Endothelial cell of umbilical vein (primary cell): ENCODE measurements at regions not wholly inside any gene's neighbourhood (a gene's known extent, or its start where the extent isn't known, plus 50 kb on each side); places are given as distances from the start of the nearest gene placed in this dataset.

Experiments used
- BruUV-seq: library from RNA; stranded (reverse); fragments of 400-500 nt; replicated peaks from 2 replicates; lab custom pipeline; 2021; lab: Mats Ljungman, UMichigan
- CTCF ChIA-PET: fragments of 300-600, 350-600 bp; sonication (Branson Sonifier 250); formaldehyde crosslinking; loops from one replicate; lab custom pipeline; 2021; ENCODE audit warnings: antibody characterized with exemption, inconsistent platforms; lab: Charles Lee
- POLR2A ChIA-PET: fragments of 300-600, 350-600 bp; sonication (Branson Sonifier 250); formaldehyde crosslinking; loops from one replicate; lab custom pipeline; 2021; ENCODE audit warnings: antibody characterized with exemption, inconsistent platforms; lab: Charles Lee
- DNase-seq: peaks from one replicate; pipeline ENCODE4 v3.0.0-alpha.2; 2011; ENCODE audit warnings: low read depth, low spot score
- FAIRE-seq: peaks from 2 replicates; lab custom pipeline; 2011; peaks lifted over from hg19 to GRCh38; lab: Jason Lieb, UNC
- H2AFZ ChIP-seq: 2 replicates; pipeline ENCODE4 v1.6.0; 2012; ENCODE audit warnings: low read depth, low read length, control low read depth, inconsistent platforms
- H3K27ac ChIP-seq: 2 replicates; pipeline ENCODE4 v1.5.1; 2011; ENCODE audit warnings: low read depth, mild to moderate bottlenecking, control low read depth, low read length, moderate library complexity; ENCODE audit not compliant: insufficient read depth
- H3K27me3 ChIP-seq, 2 experiments: 2 replicates each; pipeline versions ENCODE4 v1.6.0 to v1.6.1; 2011; ENCODE audit warnings: low read length in 2 of 2, mixed read lengths in 1 of 2; ENCODE audit not compliant: control insufficient read depth in 2 of 2, insufficient read depth in 2 of 2
- H3K36me3 ChIP-seq, 2 experiments: 2 replicates in 1 of 2; 3 replicates in 1 of 2; pipeline ENCODE4 v1.5.1; 2011; ENCODE audit warnings: low read length in 2 of 2, mild to moderate bottlenecking in 1 of 2, moderate library complexity in 1 of 2; ENCODE audit not compliant: control insufficient read depth in 2 of 2, insufficient read depth in 2 of 2; ENCODE audit errors: extremely low read depth in 1 of 2
- H3K4me1 ChIP-seq: 3 replicates; pipeline ENCODE4 v1.5.1; 2011; ENCODE audit warnings: mild to moderate bottlenecking, low read length; ENCODE audit not compliant: control insufficient read depth, insufficient read depth; ENCODE audit errors: extremely low read depth
- H3K4me2 ChIP-seq: 2 replicates; pipeline ENCODE4 v1.6.1; 2011; ENCODE audit warnings: low read length, control low read depth, mixed read lengths; ENCODE audit not compliant: insufficient read depth
- H3K4me3 ChIP-seq, 3 experiments: fragments of 200-600 bp in 1 of 3; sonication (generic), shearing (Covaris generic) in 1 of 3; replicated peaks in 1 of 3; 2 replicates each; pipeline ENCODE4 v1.5.1; 2011 to 2016; ENCODE audit warnings: control low read depth in 3 of 3, low read length in 3 of 3, mild to moderate bottlenecking in 2 of 3, inconsistent platforms in 1 of 3, low read depth in 1 of 3, moderate library complexity in 1 of 3; ENCODE audit not compliant: insufficient read depth in 1 of 3
- H3K79me2 ChIP-seq: 2 replicates; pipeline ENCODE4 v1.6.0; 2012; ENCODE audit warnings: low read length, inconsistent platforms; ENCODE audit not compliant: control insufficient read depth, insufficient read depth
- H3K9ac ChIP-seq: replicated peaks from 2 replicates; pipeline ENCODE3; 2011; ENCODE audit warnings: low read length, control low read depth; ENCODE audit not compliant: insufficient read depth; ENCODE audit errors: extremely low read depth
- H3K9me1 ChIP-seq: replicated peaks from 3 replicates; pipeline ENCODE4 v1.6.0; 2011; ENCODE audit warnings: mild to moderate bottlenecking, low read length; ENCODE audit not compliant: control insufficient read depth, insufficient read depth; ENCODE audit errors: extremely low read depth
- H3K9me3 ChIP-seq: replicated peaks from 2 replicates; pipeline ENCODE4 v1.5.1; 2012; ENCODE audit warnings: low read length, inconsistent platforms; ENCODE audit not compliant: control insufficient read depth, insufficient read depth
- H4K20me1 ChIP-seq: replicated peaks from 2 replicates; pipeline ENCODE3; 2011; ENCODE audit warnings: mild to moderate bottlenecking, low read length; ENCODE audit not compliant: control insufficient read depth, insufficient read depth; ENCODE audit errors: extremely low read depth
- CTCF ChIP-seq, 2 donors: IDR thresholded peaks; 1 replicate in 1 of 2; 2 replicates in 1 of 2; pipeline ENCODE4 v1.5.1; 2011; ENCODE audit warnings: low read length in 2 of 2, mild to moderate bottlenecking in 2 of 2, moderate library complexity in 2 of 2, control low read depth in 1 of 2, inconsistent platforms in 1 of 2, low read depth in 1 of 2; ENCODE audit not compliant: insufficient read depth in 1 of 2; ENCODE audit errors: extremely low read depth in 1 of 2
- EZH2 ChIP-seq: IDR thresholded peaks from 2 replicates; pipeline ENCODE4 v1.6.1; 2012; ENCODE audit warnings: borderline replicate concordance, low read depth, mild to moderate bottlenecking, moderate library complexity, low read length, inconsistent platforms; ENCODE audit not compliant: severe bottlenecking
- FOS ChIP-seq: IDR thresholded peaks from 2 replicates; pipeline ENCODE4 v1.6.1; 2011; ENCODE audit warnings: mild to moderate bottlenecking, low read length, moderate library complexity, borderline replicate concordance; ENCODE audit not compliant: insufficient read depth
- GATA2 ChIP-seq: IDR thresholded peaks from 2 replicates; pipeline ENCODE4 v1.7.0; 2011; ENCODE audit warnings: low read depth, mild to moderate bottlenecking, moderate library complexity, mixed read lengths, low read length; ENCODE audit not compliant: insufficient read length, insufficient read depth
- JUN ChIP-seq: IDR thresholded peaks from 2 replicates; pipeline ENCODE4 v1.6.1; 2011; ENCODE audit warnings: borderline replicate concordance, low read depth; ENCODE audit not compliant: insufficient read length, insufficient read depth
- MAX ChIP-seq: IDR thresholded peaks from 2 replicates; pipeline ENCODE4 v1.6.1; 2011; ENCODE audit not compliant: insufficient read depth, insufficient read length
- MYC ChIP-seq: IDR thresholded peaks from one replicate; pipeline ENCODE4 v1.6.1; 2011; ENCODE audit warnings: mild to moderate bottlenecking, low read depth, low read length
- POLR2A ChIP-seq: IDR thresholded peaks from 2 replicates; pipeline ENCODE4 v1.6.1; 2012; ENCODE audit warnings: low read depth, mild to moderate bottlenecking, control low read depth, low read length
- POLR2AphosphoS5 ChIP-seq: IDR thresholded peaks from 2 replicates; pipeline ENCODE4 v1.6.1; 2012; ENCODE audit warnings: low read depth, mild to moderate bottlenecking, control low read depth, low read length, moderate library complexity; ENCODE audit not compliant: insufficient read depth
- dilution Hi-C: fragments of 300-500 bp; cut with MboI; formaldehyde crosslinking; loops from one replicate; pipeline ENCODE4 v1.15.0; 2019; ENCODE audit warnings: low sequenced_read_pairs; ENCODE audit not compliant: extremely low pct_ligation_motif_present
- intact Hi-C: fragments of 100-400 bp; cut with micrococcal nuclease; formaldehyde crosslinking; loops from one replicate; pipeline ENCODE4 v1.10.0; 2022

- CTCF ChIA-PET = no interaction called here
Observed at GRCh38 chr5:153014194-153014593, 476.3 kb upstream of the GRIA1 start.

GRCh38 chr5:153018121-153018520 lies 472.3 kb upstream of the GRIA1 start:
- no peaks in the 10 kb centered on the region for H3K27me3 ChIP-seq
- no peak overlapping the region for H3K4me2 ChIP-seq
- H3K4me1 ChIP-seq = no peaks in the 10 kb centered on the region
- no peaks in the 10 kb centered on the region for H4K20me1 ChIP-seq
- no peaks in the 10 kb centered on the region for H3K9me1 ChIP-seq
- FAIRE-seq (no peak), DNase-seq (no peak)
- no peak overlapping the region for H3K4me3 ChIP-seq
- no peak for TF ChIP-seq MYC
- TF ChIP-seq POLR2AphosphoS5 = no peak
- no peak for TF ChIP-seq GATA2
- no peak for TF ChIP-seq EZH2
- no peak for TF ChIP-seq MAX
- no peak for TF ChIP-seq CTCF (IDR thresholded peaks at IDR 0.05; ENCODE audit: extremely low read depth in 1 of 2, insufficient read depth in 1 of 2, low read depth in 1 of 2, low read length in 2 of 2)
- no peak for TF ChIP-seq POLR2A
- no peak for TF ChIP-seq FOS
- TF ChIP-seq JUN = no peak
- CTCF ChIA-PET = no interaction called here
- no peak overlapping the region for H3K9ac ChIP-seq
- no peaks in the 10 kb centered on the region for H3K79me2 ChIP-seq
- H3K9me3 ChIP-seq = peaks cover 2% of the 10 kb centered on the region
- H3K27ac ChIP-seq = no peak overlapping the region
- dilution Hi-C loops = no loop called here
- no TSS peak for BruUV-seq
- no peak overlapping the region for H2AFZ ChIP-seq
- intact Hi-C loops = no loop called here
- POLR2A ChIA-PET = no interaction called here
- H3K36me3 ChIP-seq = no peaks in the 10 kb centered on the region

More at GRCh38 chr5:153014194-153014593, 476.3 kb upstream of the GRIA1 start:
- no peak for FAIRE-seq
- H3K27ac ChIP-seq = no peak overlapping the region
- POLR2A ChIA-PET = no interaction called here
- no peak overlapping the region for H3K9ac ChIP-seq
- BruUV-seq = no TSS peak
- H3K9me3 ChIP-seq = no peaks in the 10 kb centered on the region
- no peaks in the 10 kb centered on the region for H3K27me3 ChIP-seq
- intact Hi-C loops = no loop called here
- dilution Hi-C loops = no loop called here
- H3K4me2 ChIP-seq = no peak overlapping the region
- H3K4me1 ChIP-seq = no peaks in the 10 kb centered on the region
- DNase-seq = no peak
- H3K4me3 ChIP-seq = no peak overlapping the region
- H2AFZ ChIP-seq = no peak overlapping the region
- no peaks in the 10 kb centered on the region for H3K79me2 ChIP-seq
- H4K20me1 ChIP-seq = no peaks in the 10 kb centered on the region
- H3K9me1 ChIP-seq = no peaks in the 10 kb centered on the region
- no peaks in the 10 kb centered on the region for H3K36me3 ChIP-seq
- TF ChIP-seq MAX = no peak
- TF ChIP-seq JUN = no peak
- no peak for TF ChIP-seq FOS
- no peak for TF ChIP-seq POLR2AphosphoS5
